Large intestine (tissue), 3 donors: ENCODE measurements at regions not wholly inside any gene's neighbourhood (a gene's known extent, or its start where the extent isn't known, plus 50 kb on each side); places are given as distances from the start of the nearest gene placed in this dataset.
"Not testable (repeated sequence)": the region's sequence is repeated elsewhere in the genome, so short reads cannot be mapped to it uniquely, and the experiment has no call there.

ENCODE experiments used
- DNase-seq, 2 donors: peaks; one replicate each; pipeline versions ENCODE4 v3.0.0 to v3.0.0-alpha.2; 2013
- H3K27ac ChIP-seq: one replicate; pipeline ENCODE4 v1.5.1; 2013; ENCODE audit warnings: low read length
- H3K27me3 ChIP-seq: 2 replicates; pipeline ENCODE4 v1.6.1; 2013; ENCODE audit warnings: low read length; ENCODE audit not compliant: control insufficient read depth, insufficient read depth
- H3K36me3 ChIP-seq: 2 replicates; pipeline ENCODE4 v1.6.1; 2013; ENCODE audit warnings: low read length; ENCODE audit not compliant: control insufficient read depth, insufficient read depth
- H3K4me1 ChIP-seq: one replicate; pipeline ENCODE4 v1.6.1; 2013; ENCODE audit warnings: low read length; ENCODE audit not compliant: control insufficient read depth, insufficient read depth
- H3K4me3 ChIP-seq: one replicate; pipeline ENCODE4 v1.5.1; 2013; ENCODE audit warnings: low read length
- H3K9me3 ChIP-seq: one replicate; pipeline ENCODE4 v1.6.1; 2013; ENCODE audit warnings: mild to moderate bottlenecking, low read depth, low read length, moderate library complexity; ENCODE audit not compliant: control insufficient read depth
- WGBS: methylation state at CpG from one replicate; pipeline ENCODE4 v1.1.5; 2013; ENCODE audit warnings: low lambda C conversion rate; ENCODE audit not compliant: insufficient coverage; 5-methylcytosine and 5-hydroxymethylcytosine counted together

GRCh38 chr1:125064029-125064428 is 3879.3 kb downstream of the SRGAP2C start:
- H3K4me1 ChIP-seq, H3K4me3 ChIP-seq, H3K27ac ChIP-seq, H3K27me3 ChIP-seq, H3K36me3 ChIP-seq, DNase-seq: not testable (repeated sequence)
- H3K9me3 ChIP-seq = peaks cover 23% of the 10 kb centered on the region
- WGBS = no CpG with 5 or more reads among the region's 17 CpGs

- DNase-seq = no peak
Observed at GRCh38 chr1:125064481-125064880, 3879.7 kb downstream of the SRGAP2C start.

GRCh38 chr1:125065092-125065820 is 3880.5 kb downstream of the SRGAP2C start:
- Histone ChIP-seq H3K9me3 (peaks cover 31% of the 10 kb centered on the region), H3K36me3 (no peaks in the 10 kb centered on the region), H3K27ac (no peak overlapping the region), H3K4me1 (no peaks in the 10 kb centered on the region), H3K4me3 (no peak overlapping the region), H3K27me3 (no peaks in the 10 kb centered on the region)
- WGBS = no CpG with 5 or more reads among the region's 37 CpGs
- DNase-seq = no peak

More at GRCh38 chr1:125064481-125064880, 3879.7 kb downstream of the SRGAP2C start:
- no CpG with 5 or more reads among the region's 21 CpGs for WGBS
- Histone ChIP-seq H3K27me3 (no peaks in the 10 kb centered on the region), H3K36me3 (no peaks in the 10 kb centered on the region), H3K4me1 (no peaks in the 10 kb centered on the region), H3K4me3 (no peak overlapping the region), H3K9me3 (peaks cover 26% of the 10 kb centered on the region), H3K27ac (no peak overlapping the region)

GRCh38 chr1:125065821-125066180 is 3881.0 kb downstream of the SRGAP2C start:
- no peak for DNase-seq

GRCh38 chr1:125066385-125066784 is 3881.6 kb downstream of the SRGAP2C start:
- Histone ChIP-seq H3K9me3 (peaks cover 41% of the 10 kb centered on the region), H3K36me3 (no peaks in the 10 kb centered on the region), H3K27ac (no peak overlapping the region), H3K4me3 (no peak overlapping the region), H3K27me3 (no peaks in the 10 kb centered on the region), H3K4me1 (no peaks in the 10 kb centered on the region)
- no peak for DNase-seq
- WGBS = no CpG with 5 or more reads among the region's 22 CpGs

More at GRCh38 chr1:125065821-125066180, 3881.0 kb downstream of the SRGAP2C start:
- Histone ChIP-seq H3K36me3 (no peaks in the 10 kb centered on the region), H3K27ac (no peak overlapping the region), H3K27me3 (no peaks in the 10 kb centered on the region), H3K4me1 (no peaks in the 10 kb centered on the region), H3K9me3 (peaks cover 36% of the 10 kb centered on the region), H3K4me3 (no peak overlapping the region)
- no CpG with 5 or more reads among the region's 14 CpGs for WGBS

- no CpG with 5 or more reads among the region's 13 CpGs for WGBS
- not testable (repeated sequence) for H3K4me1 ChIP-seq, H3K27ac ChIP-seq, H3K27me3 ChIP-seq, H3K36me3 ChIP-seq, H3K4me3 ChIP-seq, DNase-seq
- peaks cover 41% of the 10 kb centered on the region for H3K9me3 ChIP-seq
Observed at GRCh38 chr1:125066849-125067248, 3882.1 kb downstream of the SRGAP2C start.

GRCh38 chr1:125080077-125080476 is 3895.3 kb downstream of the SRGAP2C start:
- Histone ChIP-seq H3K36me3 (no peaks in the 10 kb centered on the region), H3K27me3 (no peaks in the 10 kb centered on the region), H3K9me3 (peaks cover 49% of the 10 kb centered on the region), H3K4me1 (no peaks in the 10 kb centered on the region), H3K27ac (no peak overlapping the region), H3K4me3 (no peak overlapping the region)
- DNase-seq = no peak
- 80% methylated on average over 18 of the region's 18 CpGs for WGBS

- Histone ChIP-seq H3K4me1 (no peaks in the 10 kb centered on the region), H3K4me3 (no peak overlapping the region), H3K9me3 (peaks cover 58% of the 10 kb centered on the region), H3K27ac (no peak overlapping the region), H3K36me3 (no peaks in the 10 kb centered on the region), H3K27me3 (no peaks in the 10 kb centered on the region)
- 100% methylated on average over 1 of the region's 108 CpGs for WGBS
- no peak for DNase-seq
Observed at GRCh38 chr1:125085720-125086591, 3901.2 kb downstream of the SRGAP2C start.

GRCh38 chr1:125086611-125087010 is 3901.8 kb downstream of the SRGAP2C start:
- no peak for DNase-seq
- H3K9me3 ChIP-seq = peaks cover 51% of the 10 kb centered on the region

GRCh38 chr1:125087247-125087646 is 3902.5 kb downstream of the SRGAP2C start:
- Histone ChIP-seq H3K9me3 (peaks cover 45% of the 10 kb centered on the region), H3K4me3 (no peak overlapping the region), H3K36me3 (no peaks in the 10 kb centered on the region), H3K27me3 (no peaks in the 10 kb centered on the region), H3K4me1 (no peaks in the 10 kb centered on the region), H3K27ac (no peak overlapping the region)
- no CpG with 5 or more reads among the region's 55 CpGs for WGBS
- DNase-seq = no peak

More at GRCh38 chr1:125086611-125087010, 3901.8 kb downstream of the SRGAP2C start:
- no peak overlapping the region for H3K4me3 ChIP-seq
- H3K27ac ChIP-seq = no peak overlapping the region
- H3K4me1 ChIP-seq = no peaks in the 10 kb centered on the region
- H3K27me3 ChIP-seq = no peaks in the 10 kb centered on the region
- no peaks in the 10 kb centered on the region for H3K36me3 ChIP-seq
- no CpG with 5 or more reads among the region's 45 CpGs for WGBS
